MM.1S (cell line): ENCODE measurements at regions not wholly inside any gene's neighbourhood (a gene's known extent, or its start where the extent isn't known, plus 50 kb on each side); places are given as distances from the start of the nearest gene placed in this dataset.

Source experiments
- DNase-seq: peaks from one replicate; pipeline ENCODE4 v3.0.0-alpha.2; 2015
- H2AFZ ChIP-seq: fragments of 300-600 bp; sonication (generic); 2 replicates; pipeline ENCODE4 v1.6.0; 2016; ENCODE audit warnings: antibody characterized with exemption, low read length
- H3F3A ChIP-seq: fragments of 300-600 bp; sonication (generic); 2 replicates; pipeline ENCODE4 v1.6.1; 2016; ENCODE audit warnings: mild to moderate bottlenecking, antibody characterized with exemption, low read length, moderate library complexity, mixed read lengths; ENCODE audit not compliant: insufficient read depth
- H3K27ac ChIP-seq: fragments of 300-600 bp; sonication (generic); 2 replicates; pipeline ENCODE4 v1.5.1; 2016; ENCODE audit warnings: mild to moderate bottlenecking, low read length
- H3K27me3 ChIP-seq: fragments of 300-600 bp; sonication (generic); replicated peaks from 2 replicates; pipeline ENCODE4 v1.6.0; 2016; ENCODE audit warnings: low read length; ENCODE audit not compliant: insufficient read depth
- H3K36me3 ChIP-seq: fragments of 300-600 bp; sonication (generic); replicated peaks from 2 replicates; pipeline ENCODE4 v1.6.1; 2016; ENCODE audit warnings: mild to moderate bottlenecking, low read length, mixed read lengths; ENCODE audit not compliant: insufficient read depth
- H3K4me1 ChIP-seq: fragments of 300-600 bp; sonication (generic); 2 replicates; pipeline ENCODE4 v1.6.1; 2016; ENCODE audit warnings: low read length, mixed read lengths
- H3K4me2 ChIP-seq: fragments of 300-600 bp; sonication (generic); 2 replicates; pipeline ENCODE4 v1.6.0; 2016; ENCODE audit warnings: low read depth, low read length
- H3K4me3 ChIP-seq: fragments of 300-600 bp; sonication (generic); 2 replicates; pipeline ENCODE4 v1.5.1; 2016; ENCODE audit warnings: low read length, mixed read lengths
- H3K79me2 ChIP-seq: fragments of 300-600 bp; sonication (generic); 2 replicates; pipeline ENCODE4 v1.6.1; 2016; ENCODE audit warnings: mixed run types, low read length, mixed read lengths
- H3K9ac ChIP-seq: fragments of 300-600 bp; sonication (generic); 2 replicates; pipeline ENCODE4 v1.6.1; 2016; ENCODE audit warnings: low read length, mixed read lengths
- H3K9me2 ChIP-seq: fragments of 300-600 bp; sonication (generic); replicated peaks from 2 replicates; pipeline ENCODE4 v1.6.1; 2016; ENCODE audit warnings: mild to moderate bottlenecking, low read length, mixed read lengths; ENCODE audit not compliant: insufficient read depth
- H3K9me3 ChIP-seq: fragments of 300-600 bp; sonication (generic); replicated peaks from 2 replicates; pipeline ENCODE4 v1.6.1; 2016; ENCODE audit warnings: mild to moderate bottlenecking, low read length, mixed read lengths; ENCODE audit not compliant: insufficient read depth
- H4K20me1 ChIP-seq: fragments of 300-600 bp; sonication (generic); 2 replicates; pipeline ENCODE4 v1.6.1; 2016; ENCODE audit warnings: mild to moderate bottlenecking, low read length, moderate library complexity, mixed read lengths; ENCODE audit not compliant: insufficient read depth
- CTCF ChIP-seq: fragments of 300-600 bp; sonication (generic); IDR thresholded peaks from 2 replicates; pipeline ENCODE4 v1.5.1; 2016; ENCODE audit warnings: antibody characterized with exemption, low read length, mixed read lengths
- EZH2 ChIP-seq: fragments of 300-600 bp; sonication (generic); optimal IDR thresholded peaks from 2 replicates; pipeline ENCODE3; 2017; ENCODE audit warnings: low read depth, mild to moderate bottlenecking, antibody characterized with exemption, low read length, mixed read lengths
- EZH2phosphoT487 ChIP-seq: fragments of 300-600 bp; sonication (generic); IDR thresholded peaks from 2 replicates; pipeline ENCODE4 v1.6.1; 2018; ENCODE audit warnings: antibody characterized with exemption, low read length

GRCh38 chr15:37229855-37230619 is 129.7 kb upstream of the MEIS2 start:
- Histone ChIP-seq H3K27ac (no peak overlapping the region), H3K27me3 (no peaks in the 10 kb centered on the region), H3K4me3 (no peak overlapping the region), H3K9me3 (no peaks in the 10 kb centered on the region), H3K4me1 (no peaks in the 10 kb centered on the region), H4K20me1 (no peaks in the 10 kb centered on the region), H3F3A (no peaks in the 10 kb centered on the region), H3K9me2 (no peaks in the 10 kb centered on the region), H3K4me2 (no peak overlapping the region), H3K9ac (no peak overlapping the region), H3K36me3 (no peaks in the 10 kb centered on the region), H2AFZ (no peak overlapping the region), H3K79me2 (no peaks in the 10 kb centered on the region)
- TF ChIP-seq EZH2: no peak
- TF ChIP-seq EZH2phosphoT487: no peak
- no peak for TF ChIP-seq CTCF
- no peak for DNase-seq

GRCh38 chr15:37245358-37245757 is 145.0 kb upstream of the MEIS2 start:
- no peak for TF ChIP-seq CTCF
- no peak for TF ChIP-seq EZH2
- no peak for TF ChIP-seq EZH2phosphoT487
- H3K27ac ChIP-seq: no peak overlapping the region

DNA sequence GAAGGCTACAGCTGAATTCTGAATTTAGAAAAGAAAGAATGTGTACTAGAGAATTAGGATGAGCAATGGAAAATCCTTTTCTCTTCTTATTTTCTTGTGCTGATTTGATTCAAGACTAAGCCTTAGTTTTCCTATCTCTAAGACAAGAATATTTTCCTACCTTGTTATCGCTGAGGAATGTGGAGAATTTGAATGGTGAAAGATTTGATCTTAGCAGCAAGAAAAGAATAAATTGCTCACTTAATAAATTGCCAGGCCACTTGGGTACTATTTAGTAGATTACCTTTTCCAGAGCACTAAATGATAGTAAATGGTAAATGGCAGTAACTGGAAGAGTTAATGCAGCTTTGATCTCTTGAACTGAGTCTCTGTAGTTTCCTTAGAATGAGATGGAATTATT is 145.7 kb upstream of the MEIS2 start:
- no peak overlapping the region for H3K27ac ChIP-seq
- no peak overlapping the region for H3K4me3 ChIP-seq
- H3K4me2 ChIP-seq: no peak overlapping the region
- no peaks in the 10 kb centered on the region for H3K9me3 ChIP-seq
- no peaks in the 10 kb centered on the region for H3K36me3 ChIP-seq
- no peak for TF ChIP-seq CTCF
- TF ChIP-seq EZH2phosphoT487: no peak
- TF ChIP-seq EZH2: no peak
- H4K20me1 ChIP-seq: no peaks in the 10 kb centered on the region
- no peak for DNase-seq
- no peak overlapping the region for H3K9ac ChIP-seq
- no peak overlapping the region for H2AFZ ChIP-seq
- H3K9me2 ChIP-seq: no peaks in the 10 kb centered on the region; the same call in 1 of the 2 replicates
- H3F3A ChIP-seq: no peaks in the 10 kb centered on the region
- no peaks in the 10 kb centered on the region for H3K4me1 ChIP-seq
- H3K27me3 ChIP-seq: no peaks in the 10 kb centered on the region
- no peaks in the 10 kb centered on the region for H3K79me2 ChIP-seq

More at GRCh38 chr15:37245358-37245757, 145.0 kb upstream of the MEIS2 start:
- no peak overlapping the region for H3K4me3 ChIP-seq
- no peaks in the 10 kb centered on the region for H3K79me2 ChIP-seq
- no peaks in the 10 kb centered on the region for H3K4me1 ChIP-seq
- no peaks in the 10 kb centered on the region for H4K20me1 ChIP-seq
- no peak overlapping the region for H2AFZ ChIP-seq
- H3K9me3 ChIP-seq: no peaks in the 10 kb centered on the region
- no peak overlapping the region for H3K9ac ChIP-seq
- H3K36me3 ChIP-seq: no peaks in the 10 kb centered on the region
- H3K4me2 ChIP-seq: no peak overlapping the region
- DNase-seq: no peak
- H3F3A ChIP-seq: no peaks in the 10 kb centered on the region
- no peaks in the 10 kb centered on the region for H3K27me3 ChIP-seq
- no peaks in the 10 kb centered on the region; the same call in 1 of the 2 replicates for H3K9me2 ChIP-seq
